MM.1S (cell line): ENCODE measurements at regions not wholly inside any gene's neighbourhood (a gene's known extent, or its start where the extent isn't known, plus 50 kb on each side); places are given as distances from the start of the nearest gene placed in this dataset.

Source experiments
- CTCF ChIP-seq: fragments of 300-600 bp; sonication (generic); IDR thresholded peaks from 2 replicates; pipeline ENCODE4 v1.5.1; 2016; ENCODE audit warnings: antibody characterized with exemption, low read length, mixed read lengths
- EZH2 ChIP-seq: fragments of 300-600 bp; sonication (generic); optimal IDR thresholded peaks from 2 replicates; pipeline ENCODE3; 2017; ENCODE audit warnings: low read depth, mild to moderate bottlenecking, antibody characterized with exemption, low read length, mixed read lengths
- EZH2phosphoT487 ChIP-seq: fragments of 300-600 bp; sonication (generic); IDR thresholded peaks from 2 replicates; pipeline ENCODE4 v1.6.1; 2018; ENCODE audit warnings: antibody characterized with exemption, low read length

GRCh38 chr4:185915817-185916216, 103.8 kb upstream of the SORBS2 start:
- TF ChIP-seq CTCF = no peak
- TF ChIP-seq EZH2 = no peak
- TF ChIP-seq EZH2phosphoT487 = no peak
